Kidney epithelial cell (primary cell): ENCODE measurements at regions not wholly inside any gene's neighbourhood (a gene's known extent, or its start where the extent isn't known, plus 50 kb on each side); places are given as distances from the start of the nearest gene placed in this dataset.
"Not testable (repeated sequence)": the region's sequence is repeated elsewhere in the genome, so short reads cannot be mapped to it uniquely, and the experiment has no call there.

Source experiments
- DNase-seq: peaks from one replicate; pipeline ENCODE4 v3.0.0-alpha.2; 2010; ENCODE audit warnings: low read depth
- H3K27me3 ChIP-seq: 2 replicates; pipeline ENCODE4 v1.6.0; 2011; ENCODE audit warnings: low read length; ENCODE audit not compliant: control insufficient read depth, insufficient read depth
- H3K36me3 ChIP-seq: 2 replicates; pipeline ENCODE4 v1.5.1; 2011; ENCODE audit warnings: low read length; ENCODE audit not compliant: control insufficient read depth, insufficient read depth
- H3K4me3 ChIP-seq: 2 replicates; pipeline ENCODE4 v1.5.1; 2011; ENCODE audit warnings: low read depth, mild to moderate bottlenecking, control low read depth, low read length
- TF ChIP-seq, protein P1 (sequence below): IDR thresholded peaks from 2 replicates; pipeline ENCODE4 v1.5.1; 2011; ENCODE audit warnings: mild to moderate bottlenecking, moderate library complexity, low read length, control low read depth, inconsistent platforms; ENCODE audit not compliant: insufficient read depth, poor library complexity, severe bottlenecking

DNA sequence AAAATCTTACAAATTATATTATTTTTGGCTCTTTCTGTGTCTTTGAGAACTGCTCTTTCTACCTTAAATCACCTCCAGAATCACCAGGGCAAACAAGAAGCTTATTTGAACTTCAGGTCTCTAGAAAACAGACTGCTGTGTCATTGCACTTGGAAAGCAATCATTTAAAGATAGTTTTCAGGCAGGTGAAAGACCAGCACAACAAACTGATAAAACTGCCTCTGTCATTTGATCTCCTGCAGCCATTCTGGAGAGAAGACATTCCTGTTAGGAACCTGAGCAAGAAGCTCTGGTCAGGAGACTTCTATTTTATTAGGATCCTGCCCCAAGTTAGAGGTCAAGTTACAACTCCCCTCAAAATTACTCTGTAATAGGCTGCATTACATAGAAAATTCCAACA, 50.7 kb upstream of the AP4E1 start:
- no peak for DNase-seq
- H3K4me3 ChIP-seq = no peak overlapping the region
- H3K36me3 ChIP-seq = no peaks in the 10 kb centered on the region
- TF ChIP-seq, protein P1, sequence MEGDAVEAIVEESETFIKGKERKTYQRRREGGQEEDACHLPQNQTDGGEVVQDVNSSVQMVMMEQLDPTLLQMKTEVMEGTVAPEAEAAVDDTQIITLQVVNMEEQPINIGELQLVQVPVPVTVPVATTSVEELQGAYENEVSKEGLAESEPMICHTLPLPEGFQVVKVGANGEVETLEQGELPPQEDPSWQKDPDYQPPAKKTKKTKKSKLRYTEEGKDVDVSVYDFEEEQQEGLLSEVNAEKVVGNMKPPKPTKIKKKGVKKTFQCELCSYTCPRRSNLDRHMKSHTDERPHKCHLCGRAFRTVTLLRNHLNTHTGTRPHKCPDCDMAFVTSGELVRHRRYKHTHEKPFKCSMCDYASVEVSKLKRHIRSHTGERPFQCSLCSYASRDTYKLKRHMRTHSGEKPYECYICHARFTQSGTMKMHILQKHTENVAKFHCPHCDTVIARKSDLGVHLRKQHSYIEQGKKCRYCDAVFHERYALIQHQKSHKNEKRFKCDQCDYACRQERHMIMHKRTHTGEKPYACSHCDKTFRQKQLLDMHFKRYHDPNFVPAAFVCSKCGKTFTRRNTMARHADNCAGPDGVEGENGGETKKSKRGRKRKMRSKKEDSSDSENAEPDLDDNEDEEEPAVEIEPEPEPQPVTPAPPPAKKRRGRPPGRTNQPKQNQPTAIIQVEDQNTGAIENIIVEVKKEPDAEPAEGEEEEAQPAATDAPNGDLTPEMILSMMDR = no peak
- no peaks in the 10 kb centered on the region for H3K27me3 ChIP-seq

DNA sequence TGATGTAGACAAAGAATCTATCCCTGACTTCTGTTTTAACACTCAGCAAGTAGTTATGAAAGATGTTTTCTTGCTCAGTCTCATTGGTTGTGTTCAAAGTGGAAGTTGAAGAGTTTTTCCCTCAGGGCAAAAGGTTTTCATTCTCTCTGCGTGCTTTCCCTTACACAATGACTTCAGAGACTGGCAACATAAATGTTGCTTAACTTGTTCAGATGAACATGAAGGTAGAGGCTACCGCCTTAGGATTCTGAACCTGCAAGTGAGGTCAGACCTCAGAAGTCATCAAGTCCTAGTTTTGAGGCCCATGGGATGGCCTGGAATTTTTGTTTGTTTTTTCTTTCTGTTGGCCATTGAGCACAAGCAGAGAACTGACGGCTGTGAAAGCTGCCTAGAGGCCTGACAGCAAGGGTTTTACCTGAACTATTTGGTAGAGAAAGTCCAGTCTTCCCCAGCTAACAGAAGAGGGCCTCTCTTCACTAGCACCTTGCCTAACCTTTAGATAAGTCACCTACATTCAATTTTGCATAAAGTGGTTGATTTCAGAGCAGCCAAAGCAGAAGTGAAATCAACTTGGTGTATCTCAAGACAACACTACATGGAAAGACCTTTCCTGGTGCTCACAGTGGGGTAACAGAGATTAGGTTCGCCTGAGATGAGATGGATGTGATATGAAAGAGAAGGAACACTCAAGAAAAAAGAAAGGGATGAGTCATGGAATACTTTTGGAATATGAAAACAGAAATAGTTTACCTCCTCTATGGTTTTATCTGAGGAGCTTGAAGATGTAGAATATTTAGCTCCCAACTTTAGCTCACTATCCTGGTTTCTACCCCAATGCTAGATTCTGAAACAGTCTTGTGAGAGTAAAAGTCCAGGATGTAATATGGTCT, 53.6 kb upstream of the AP4E1 start:
- TF ChIP-seq, protein P1 = no peak

GRCh38 chr15:50850003-50850402, 58.5 kb upstream of the AP4E1 start:
- TF ChIP-seq, protein P1 = no peak
- H3K27me3 ChIP-seq = no peaks in the 10 kb centered on the region
- DNase-seq = no peak

More for the DNA sequence above, 53.6 kb upstream of the AP4E1 start:
- Histone ChIP-seq H3K36me3 (no peaks in the 10 kb centered on the region), H3K4me3 (no peak overlapping the region), H3K27me3 (no peaks in the 10 kb centered on the region)
- DNase-seq = peak; percentile 19

DNA sequence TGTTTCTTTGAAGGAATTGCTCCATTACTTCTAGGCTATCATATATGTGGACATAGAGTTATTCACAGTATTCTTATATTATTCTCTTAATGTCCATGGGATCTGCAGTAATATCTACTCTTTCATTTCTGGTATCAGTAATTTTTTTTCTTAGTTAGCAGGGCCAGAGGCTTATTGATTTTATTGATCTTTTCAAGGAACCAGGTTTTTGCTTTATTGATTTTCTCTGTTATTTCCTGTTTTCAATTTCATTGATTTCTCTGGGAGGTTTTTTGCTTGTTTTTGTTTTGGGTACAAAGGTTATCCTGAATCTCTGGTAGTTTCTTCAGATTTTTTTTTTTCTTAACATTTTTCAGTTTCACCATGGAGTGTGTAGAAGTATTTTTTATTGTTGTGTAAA, 60.1 kb upstream of the AP4E1 start:
- no peak overlapping the region for H3K4me3 ChIP-seq
- no peaks in the 10 kb centered on the region for H3K27me3 ChIP-seq
- TF ChIP-seq, protein P1 = no peak
- DNase-seq = no peak
- H3K36me3 ChIP-seq = no peaks in the 10 kb centered on the region

More at GRCh38 chr15:50850003-50850402, 58.5 kb upstream of the AP4E1 start:
- Histone ChIP-seq H3K36me3 (no peaks in the 10 kb centered on the region), H3K4me3 (no peak overlapping the region)

- not testable (repeated sequence) for DNase-seq, H3K4me3 ChIP-seq, H3K27me3 ChIP-seq, H3K36me3 ChIP-seq
These were observed 63.3 kb upstream of the AP4E1 start for GRCh38 chr15:50845181-50845580.

DNA sequence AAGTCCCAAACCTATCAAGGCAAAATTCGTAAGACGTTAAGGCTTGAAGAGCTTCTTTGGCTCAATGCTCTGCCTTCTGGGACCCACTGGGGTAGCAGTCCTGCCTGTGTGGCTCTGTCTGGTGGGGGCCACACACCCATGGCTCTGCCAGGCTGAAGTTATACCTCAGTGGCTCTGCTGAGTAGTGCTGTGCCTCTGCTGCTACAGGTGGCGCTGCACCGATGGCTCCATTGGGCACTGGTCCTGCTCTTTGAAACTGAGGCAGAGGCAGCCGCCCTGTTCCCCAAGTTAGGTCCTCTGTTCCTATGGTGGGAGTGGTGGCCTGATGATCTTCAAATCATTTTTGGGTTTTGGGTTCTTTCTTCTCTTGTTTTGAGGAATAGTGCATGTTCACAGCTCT, 68.0 kb upstream of the AP4E1 start:
- no peak for DNase-seq
- Histone ChIP-seq H3K36me3 (no peaks in the 10 kb centered on the region), H3K27me3 (no peaks in the 10 kb centered on the region), H3K4me3 (no peak overlapping the region)
- TF ChIP-seq, protein P1 = no peak
